ENCODE measurements at regions not wholly inside any gene's neighbourhood (a gene's known extent, or its start where the extent isn't known, plus 50 kb on each side); places are given as distances from the start of the nearest gene placed in this dataset.

- TF ChIP-seq UBTF (IDR thresholded peaks at IDR 0.05; ENCODE audit: borderline replicate concordance in 1 of 2, low read depth in 2 of 2, low read length in 2 of 2) (no peak), IFI16 (CRISPR knock-in tag; IDR thresholded peaks at IDR 0.05) (no peak), TCF15 (CRISPR knock-in tag; IDR thresholded peaks at IDR 0.05) (0 out of 2 replicates have a peak, but pooled peaks have one; percentile 22), ILF3 (IDR thresholded peaks at IDR 0.05; ENCODE audit: borderline replicate concordance) (0 out of 2 replicates have a peak, but pooled peaks have one; percentile 34), COPS2 (conservative IDR thresholded peaks at IDR 0.05) (no peak), PHF8 (IDR thresholded peaks at IDR 0.05; ENCODE audit: borderline replicate concordance, low read length) (no peak), MED1 (CRISPR knock-in tag; IDR thresholded peaks at IDR 0.05; ENCODE audit: borderline replicate concordance) (no peak), CHD7 (IDR thresholded peaks at IDR 0.05; ENCODE audit: low read depth, low read length) (no peak), ZSCAN32 (CRISPR knock-in tag; IDR thresholded peaks at IDR 0.05) (no peak), ZNF134 (CRISPR knock-in tag; conservative IDR thresholded peaks at IDR 0.05) (no peak), FOXP1 (CRISPR knock-in tag; IDR thresholded peaks at IDR 0.05) (no peak), ZNF121 (CRISPR knock-in tag; conservative IDR thresholded peaks at IDR 0.05) (no peak), POLR2H (tag; IDR thresholded peaks at IDR 0.05; ENCODE audit: low read depth) (peak; percentile 40), ZNF695 (CRISPR knock-in tag; IDR thresholded peaks at IDR 0.05) (no peak)
Observed at GRCh38 chr10:92756201-92757065, 66.7 kb downstream of the HHEX start (continued).

Measured in K562 (cell line).